AG09309 (cell line): ENCODE measurements at regions not wholly inside any gene's neighbourhood (a gene's known extent, or its start where the extent isn't known, plus 50 kb on each side); places are given as distances from the start of the nearest gene placed in this dataset.
A peak's percentile ranks its signal among the peaks of the same experiment; 100 is the strongest.

Experiments used
- DNase-seq: peaks from one replicate; pipeline ENCODE4 v3.0.0-alpha.2; 2010; ENCODE audit warnings: low read depth
- H3K4me3 ChIP-seq: 2 replicates; pipeline ENCODE4 v1.5.1; 2011; ENCODE audit warnings: mild to moderate bottlenecking, low read depth, low read length, moderate library complexity; ENCODE audit not compliant: control insufficient read depth
- TF ChIP-seq, protein P1 (sequence below): IDR thresholded peaks from 2 replicates; pipeline ENCODE4 v1.5.1; 2011; ENCODE audit warnings: mild to moderate bottlenecking, low read depth, low read length, inconsistent platforms; ENCODE audit not compliant: insufficient read depth, control insufficient read depth; ENCODE audit errors: missing control alignments

DNA sequence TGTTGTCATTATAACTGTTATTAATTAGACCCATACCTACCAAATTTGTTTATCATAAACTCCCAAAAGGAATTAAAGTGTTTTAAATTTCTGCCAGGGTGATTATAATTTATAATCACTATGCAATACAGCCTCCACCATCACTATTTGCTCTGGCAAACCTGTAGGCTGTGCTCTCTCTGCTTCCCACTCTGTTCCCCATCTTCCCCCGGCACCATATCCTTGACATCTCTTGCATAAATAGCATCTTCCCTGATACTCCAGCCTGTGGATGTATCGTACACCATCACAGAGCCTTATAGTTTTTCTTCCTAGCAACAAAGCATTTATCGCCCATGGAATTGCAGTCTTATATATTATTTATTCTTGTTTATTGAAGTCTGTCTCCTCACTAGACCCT, 181.5 kb upstream of the TSC22D1 start:
- TF ChIP-seq, protein P1, sequence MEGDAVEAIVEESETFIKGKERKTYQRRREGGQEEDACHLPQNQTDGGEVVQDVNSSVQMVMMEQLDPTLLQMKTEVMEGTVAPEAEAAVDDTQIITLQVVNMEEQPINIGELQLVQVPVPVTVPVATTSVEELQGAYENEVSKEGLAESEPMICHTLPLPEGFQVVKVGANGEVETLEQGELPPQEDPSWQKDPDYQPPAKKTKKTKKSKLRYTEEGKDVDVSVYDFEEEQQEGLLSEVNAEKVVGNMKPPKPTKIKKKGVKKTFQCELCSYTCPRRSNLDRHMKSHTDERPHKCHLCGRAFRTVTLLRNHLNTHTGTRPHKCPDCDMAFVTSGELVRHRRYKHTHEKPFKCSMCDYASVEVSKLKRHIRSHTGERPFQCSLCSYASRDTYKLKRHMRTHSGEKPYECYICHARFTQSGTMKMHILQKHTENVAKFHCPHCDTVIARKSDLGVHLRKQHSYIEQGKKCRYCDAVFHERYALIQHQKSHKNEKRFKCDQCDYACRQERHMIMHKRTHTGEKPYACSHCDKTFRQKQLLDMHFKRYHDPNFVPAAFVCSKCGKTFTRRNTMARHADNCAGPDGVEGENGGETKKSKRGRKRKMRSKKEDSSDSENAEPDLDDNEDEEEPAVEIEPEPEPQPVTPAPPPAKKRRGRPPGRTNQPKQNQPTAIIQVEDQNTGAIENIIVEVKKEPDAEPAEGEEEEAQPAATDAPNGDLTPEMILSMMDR = no peak
- no peak overlapping the region for H3K4me3 ChIP-seq
- DNase-seq = no peak

DNA sequence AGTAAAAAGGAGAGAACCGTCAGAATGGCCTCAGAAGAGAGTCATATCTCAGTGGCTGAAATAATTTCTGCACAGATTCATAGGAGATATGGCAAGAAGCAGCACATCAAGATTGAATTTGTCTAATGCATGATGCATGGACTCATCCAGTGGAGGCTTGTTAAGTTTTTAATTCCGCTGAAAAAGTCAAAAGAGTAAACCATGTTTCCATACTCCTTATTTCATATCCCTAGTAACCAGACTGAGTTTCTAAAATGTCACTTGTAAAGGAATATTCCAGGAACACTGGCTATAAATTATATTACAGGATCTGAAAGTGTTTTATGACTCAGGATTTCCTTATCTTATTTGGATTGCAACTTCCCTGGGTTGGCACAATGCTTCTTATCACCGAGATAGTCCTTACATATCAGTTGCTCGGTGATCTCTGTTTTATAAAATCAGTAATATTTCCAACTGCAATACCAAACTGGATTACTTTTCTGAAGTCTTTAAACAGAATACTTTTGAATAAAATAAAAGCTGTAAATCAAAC, 180.2 kb upstream of the TSC22D1 start:
- DNase-seq = no peak
- H3K4me3 ChIP-seq = no peak overlapping the region
- TF ChIP-seq, protein P1 = no peak

DNA sequence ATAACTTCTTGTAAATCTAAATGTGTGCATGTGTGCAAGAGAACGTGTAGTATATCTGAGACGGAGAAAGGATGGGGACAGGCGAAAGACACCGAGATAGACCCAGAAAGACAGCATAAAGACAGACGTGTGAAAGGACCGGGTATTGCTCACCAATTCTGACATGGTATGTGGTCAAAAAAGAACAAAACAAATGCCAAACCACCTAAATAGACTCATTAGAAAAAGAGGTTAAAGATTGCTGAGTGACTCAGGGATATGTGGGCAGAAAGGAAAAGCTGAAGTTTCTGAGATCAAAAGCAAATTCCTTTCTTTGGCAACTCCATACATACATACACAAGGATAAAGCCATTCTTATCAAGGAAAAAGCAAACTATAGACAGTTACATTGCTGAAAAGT, 179.7 kb upstream of the TSC22D1 start:
- TF ChIP-seq, protein P1 = no peak
- no peak overlapping the region for H3K4me3 ChIP-seq
- peak; percentile 39 for DNase-seq

DNA sequence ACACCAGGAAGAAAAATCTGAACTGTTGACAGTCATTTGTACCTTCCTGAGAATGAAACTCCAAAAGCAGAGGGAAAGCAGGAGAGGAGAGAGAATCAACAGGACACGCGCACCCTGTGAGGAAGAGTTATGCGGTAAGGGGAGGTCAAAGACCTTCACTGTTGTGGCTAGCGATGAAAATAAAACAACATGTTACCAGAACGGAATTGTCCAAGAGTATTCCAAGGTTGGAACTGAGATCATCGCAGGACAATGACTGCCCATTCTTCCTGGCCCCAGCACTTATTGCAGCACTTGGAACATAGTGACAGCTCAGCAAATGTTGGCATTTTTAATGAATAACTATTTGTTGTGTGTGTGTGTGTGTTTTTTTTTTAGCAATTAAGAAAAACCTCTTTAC, 176.0 kb upstream of the TSC22D1 start:
- no peak overlapping the region for H3K4me3 ChIP-seq
- TF ChIP-seq, protein P1 = no peak
- no peak for DNase-seq

DNA sequence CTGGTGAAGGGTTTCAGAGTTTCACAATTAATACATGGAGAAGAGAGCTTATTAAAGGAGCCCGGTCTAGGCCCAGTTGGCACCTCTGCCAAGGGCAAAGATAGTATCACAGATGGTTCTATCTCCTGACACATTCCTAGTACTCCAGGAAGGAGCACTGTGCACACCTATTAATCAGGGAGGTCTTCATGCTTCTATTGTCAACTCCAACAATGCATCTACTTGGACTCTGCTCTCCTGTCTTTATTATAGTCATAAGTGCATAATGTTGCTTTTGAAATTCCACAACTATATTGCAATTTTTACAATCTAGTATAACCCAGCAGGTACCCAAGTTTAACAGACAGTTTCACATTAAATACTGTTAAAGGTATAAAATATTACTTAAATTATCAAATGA, 174.5 kb upstream of the TSC22D1 start:
- DNase-seq = no peak
- H3K4me3 ChIP-seq = no peak overlapping the region
- TF ChIP-seq, protein P1 = no peak

DNA sequence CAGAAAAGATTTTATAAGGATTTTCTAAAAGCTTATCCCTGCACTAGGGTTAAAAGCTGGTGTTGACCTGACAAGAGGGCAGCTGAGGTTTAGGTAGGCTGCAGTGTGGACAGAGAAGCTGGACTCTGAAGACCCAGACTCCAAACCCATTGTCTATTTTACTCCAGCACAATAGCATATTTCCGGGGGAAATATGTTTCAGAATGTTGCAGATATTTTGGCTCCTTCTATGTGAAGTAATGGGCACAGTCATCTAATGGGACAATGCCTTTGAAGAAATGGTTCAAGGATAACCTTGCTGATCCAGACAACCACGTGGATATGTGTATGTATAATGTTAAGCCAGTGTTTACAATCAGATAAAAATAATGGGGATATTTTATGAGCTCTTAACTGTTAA, 173.8 kb upstream of the TSC22D1 start:
- TF ChIP-seq, protein P1 = no peak
- H3K4me3 ChIP-seq = no peak overlapping the region
- DNase-seq = no peak

DNA sequence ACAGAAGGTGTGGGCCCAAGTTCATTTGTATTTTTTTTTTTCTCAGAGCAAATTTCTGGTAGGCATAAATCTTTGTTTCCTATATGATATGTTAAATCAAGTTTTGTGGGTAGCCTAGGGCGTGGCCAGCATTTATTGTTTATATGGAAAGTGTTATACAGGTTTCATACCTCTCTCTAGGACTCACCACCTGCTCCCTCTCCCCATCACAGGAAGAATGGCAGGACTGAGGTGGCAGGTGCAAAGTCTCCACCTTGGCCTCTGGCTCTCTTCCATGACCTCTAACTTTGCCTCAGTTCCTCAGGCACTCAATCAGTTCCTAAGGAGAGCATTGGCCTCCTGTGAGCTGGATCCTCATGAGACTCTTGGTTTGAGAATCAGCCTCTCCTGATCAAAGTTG, 172.3 kb upstream of the TSC22D1 start:
- TF ChIP-seq, protein P1 = no peak

More for the DNA sequence above, 172.3 kb upstream of the TSC22D1 start:
- no peak overlapping the region for H3K4me3 ChIP-seq
- DNase-seq = no peak
